Pancreas (tissue), 10 donors: ENCODE measurements at regions not wholly inside any gene's neighbourhood (a gene's known extent, or its start where the extent isn't known, plus 50 kb on each side); places are given as distances from the start of the nearest gene placed in this dataset.

Experiments
- ATAC-seq, 4 donors: fragments of 200-7000 bp; cut with Tn5 transposase; one replicate each; pipeline versions ENCODE4 v1.8.0 to v1.9.1; 2020; ENCODE audit warnings: mild to moderate bottlenecking in 4 of 4, moderate library complexity in 4 of 4
- DNase-seq, 6 donors: peaks; one replicate each; pipeline ENCODE4 v3.0.0-alpha.2; 2020
- FAIRE-seq: peaks from 2 replicates; lab custom pipeline; 2012; peaks lifted over from hg19 to GRCh38; lab: Jason Lieb, UNC
- H3K27ac ChIP-seq, 4 donors: fragments of 200-600 bp; sonication (generic); 1 replicate in 3 of 4; 2 replicates in 1 of 4; pipeline versions ENCODE4 v1.5.0 to v1.8.0; 2020
- H3K27me3 ChIP-seq, 4 donors: fragments of 200-600 bp; one replicate each; pipeline ENCODE4 v1.8.0; 2021
- H3K36me3 ChIP-seq, 3 donors: fragments of 200-600 bp; sonication (generic) in 1 of 3; one replicate each; pipeline versions ENCODE4 v1.5.0 to v1.8.0; 2020 to 2021
- H3K4me1 ChIP-seq, 3 donors: fragments of 200-600 bp; one replicate each; pipeline ENCODE4 v1.8.0; 2021
- H3K4me3 ChIP-seq, 4 donors: fragments of 200-600 bp; sonication (generic) in 2 of 4; one replicate each; pipeline versions ENCODE4 v1.5.0 to v1.8.0; 2020 to 2021
- H3K9me3 ChIP-seq, 4 donors: fragments of 200-600 bp; one replicate each; pipeline ENCODE4 v1.8.0; 2021
- WGBS, 2 donors: extraction: QIAGEN DNeasy Blood & Tissue Kit; methylation state at CpG; one replicate each; pipeline ENCODE4 v1.1.7; 2013; 5-methylcytosine and 5-hydroxymethylcytosine counted together
- intact Hi-C, 3 donors: fragments of 100-400 bp; cut with DNase I; formaldehyde crosslinking; loops; one replicate each; pipeline versions ENCODE4 v1.11.1 to v1.14.2; 2022
- TF ChIP-seq, protein P1 (sequence below), 4 donors: fragments of 200-600 bp; sonication (generic) in 3 of 4; IDR thresholded peaks; one replicate each; pipeline versions ENCODE4 v1.5.0 to v1.8.0; 2021; ENCODE audit warnings: antibody characterized with exemption in 4 of 4
- donor health status: healthy with polysubstance abuse.
- donor health status: DM: no; HTN: no; CAD: no; lungs with moderate emphysema.
- donor health status: DM: no; HTN: no; CAD: no.
- donor health status: control.
- donor health status: control.
- donor health status: Bipolar disorder and iron deficiency.
- donor health status: DM: yes; HTN: yes; CAD: no.
- donor health status: DM: no; HTN: no; CAD: no.
- donor health status: DM: no; HTN: no; CAD: no.
- donor health status: DM: yes; HTN: yes; CAD: no.

DNA sequence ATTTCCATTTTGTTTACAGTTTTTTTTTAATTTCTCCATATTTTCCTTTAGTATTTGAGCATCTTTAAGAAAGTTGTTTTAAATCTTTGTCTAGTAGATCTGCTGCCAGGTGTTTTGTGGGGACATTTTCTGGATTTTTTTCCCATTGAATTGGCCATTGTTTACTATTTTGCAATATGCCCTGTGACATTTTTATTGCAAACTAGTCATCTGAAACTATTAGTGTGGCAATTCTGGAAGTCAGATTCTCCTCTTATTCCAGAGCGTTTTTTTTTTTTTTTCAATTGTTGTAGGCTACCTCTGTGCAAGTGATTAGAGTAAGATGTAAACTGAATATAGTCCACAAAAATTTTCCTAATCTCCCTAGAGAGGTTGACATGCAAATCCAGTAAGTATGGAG is 334.2 kb downstream of the PYDC2 start:
- intact Hi-C loops: no loop called here
- FAIRE-seq (no peak), ATAC-seq (no peak)

DNA sequence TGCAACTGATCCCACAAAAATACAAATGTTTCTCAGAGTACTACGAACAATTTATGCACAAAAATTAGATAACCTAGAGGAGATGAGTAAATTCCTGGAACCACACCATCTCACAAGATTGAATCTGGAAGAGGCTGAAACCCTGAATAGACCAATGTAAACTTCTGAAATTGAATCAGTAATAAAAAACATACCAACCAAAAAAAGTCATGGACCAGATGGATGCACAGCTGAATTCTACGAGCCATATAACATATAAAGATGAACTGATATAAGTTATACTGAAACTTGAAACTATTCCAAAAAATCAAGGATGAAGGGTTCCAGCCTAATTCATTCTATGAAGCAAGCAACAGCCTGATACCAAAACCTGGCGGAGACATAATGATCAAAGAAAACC is 336.3 kb downstream of the PYDC2 start:
- no peak overlapping the region for H3K4me3 ChIP-seq

More for the DNA sequence above, 334.2 kb downstream of the PYDC2 start:
- Histone ChIP-seq H3K4me1 (no peaks in the 10 kb centered on the region), H3K4me3 (no peak overlapping the region), H3K27ac (no peak overlapping the region), H3K36me3 (no peaks in the 10 kb centered on the region), H3K9me3 (no peaks in the 10 kb centered on the region), H3K27me3 (no peaks in the 10 kb centered on the region)
- WGBS, 2 donors: 50 to 64% methylated on average over 1 of the region's 1 CpG
- DNase-seq: no peak
- TF ChIP-seq, protein P1, sequence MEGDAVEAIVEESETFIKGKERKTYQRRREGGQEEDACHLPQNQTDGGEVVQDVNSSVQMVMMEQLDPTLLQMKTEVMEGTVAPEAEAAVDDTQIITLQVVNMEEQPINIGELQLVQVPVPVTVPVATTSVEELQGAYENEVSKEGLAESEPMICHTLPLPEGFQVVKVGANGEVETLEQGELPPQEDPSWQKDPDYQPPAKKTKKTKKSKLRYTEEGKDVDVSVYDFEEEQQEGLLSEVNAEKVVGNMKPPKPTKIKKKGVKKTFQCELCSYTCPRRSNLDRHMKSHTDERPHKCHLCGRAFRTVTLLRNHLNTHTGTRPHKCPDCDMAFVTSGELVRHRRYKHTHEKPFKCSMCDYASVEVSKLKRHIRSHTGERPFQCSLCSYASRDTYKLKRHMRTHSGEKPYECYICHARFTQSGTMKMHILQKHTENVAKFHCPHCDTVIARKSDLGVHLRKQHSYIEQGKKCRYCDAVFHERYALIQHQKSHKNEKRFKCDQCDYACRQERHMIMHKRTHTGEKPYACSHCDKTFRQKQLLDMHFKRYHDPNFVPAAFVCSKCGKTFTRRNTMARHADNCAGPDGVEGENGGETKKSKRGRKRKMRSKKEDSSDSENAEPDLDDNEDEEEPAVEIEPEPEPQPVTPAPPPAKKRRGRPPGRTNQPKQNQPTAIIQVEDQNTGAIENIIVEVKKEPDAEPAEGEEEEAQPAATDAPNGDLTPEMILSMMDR (IDR thresholded peaks at IDR 0.05): no peak

DNA sequence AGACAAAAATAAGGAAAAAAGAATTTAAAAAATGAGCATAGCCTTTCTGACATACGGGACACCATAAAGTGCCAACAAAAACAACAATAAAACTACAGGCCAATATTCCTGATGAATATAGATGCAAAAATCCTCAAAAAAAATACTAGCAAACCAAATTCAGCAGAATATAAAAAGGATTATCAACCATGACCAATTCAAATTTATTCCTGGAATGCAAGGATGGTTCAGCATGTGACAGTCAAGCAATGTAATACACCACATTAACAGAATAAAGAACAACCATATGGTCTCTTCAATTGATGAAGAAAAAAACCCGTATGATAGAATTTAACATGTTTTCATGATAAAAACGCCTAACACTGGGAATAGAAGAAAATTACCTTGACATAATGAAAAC is 341.7 kb downstream of the PYDC2 start:
- FAIRE-seq: no peak

More for the DNA sequence above, 336.3 kb downstream of the PYDC2 start:
- intact Hi-C loops: no loop called here
- TF ChIP-seq, protein P1 (IDR thresholded peaks at IDR 0.05): no peak
- no peak overlapping the region for H3K27ac ChIP-seq
- no peak for ATAC-seq
- H3K36me3 ChIP-seq: no peaks in the 10 kb centered on the region
- no peaks in the 10 kb centered on the region for H3K27me3 ChIP-seq
- H3K9me3 ChIP-seq: no peaks in the 10 kb centered on the region
- DNase-seq: no peak
- FAIRE-seq: no peak
- no peaks in the 10 kb centered on the region for H3K4me1 ChIP-seq
- 77 to 85% methylated on average over 3 of the region's 3 CpGs for WGBS, 2 donors

DNA sequence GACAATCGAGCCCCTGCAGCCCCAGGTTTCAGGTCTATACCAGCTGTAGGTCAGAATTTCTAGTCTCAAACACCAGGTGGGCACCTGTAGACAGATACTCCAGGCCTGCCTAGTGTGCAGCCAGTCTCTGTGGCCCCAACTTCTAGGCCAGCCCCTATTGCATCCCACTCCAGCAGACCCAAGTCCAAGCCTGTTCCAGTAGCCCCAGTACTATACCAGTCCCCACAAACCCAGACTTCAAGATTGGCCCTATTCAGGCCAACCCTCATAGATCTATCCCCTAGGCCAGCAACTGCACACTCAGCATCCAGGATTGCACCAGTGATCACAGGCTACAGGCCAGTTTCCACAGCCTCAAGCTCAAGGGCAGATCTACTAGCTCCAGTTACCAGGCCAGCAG is 344.0 kb downstream of the PYDC2 start:
- H3K4me1 ChIP-seq: no peaks in the 10 kb centered on the region
- intact Hi-C loops: loop anchor here in 1 of 3 donors (10.0 kb wide), 1 partner anchor 390 kb away; no protein-coding TSS in a partner anchor
- H3K4me3 ChIP-seq: no peak overlapping the region
- ATAC-seq (no peak), FAIRE-seq (no peak), DNase-seq (no peak)
- 35 to 42% methylated on average over 1 of the region's 1 CpG for WGBS, 2 donors
- no peaks in the 10 kb centered on the region for H3K36me3 ChIP-seq
- no peaks in the 10 kb centered on the region for H3K27me3 ChIP-seq
- H3K27ac ChIP-seq: no peak overlapping the region
- no peaks in the 10 kb centered on the region for H3K9me3 ChIP-seq
- TF ChIP-seq, protein P1 (IDR thresholded peaks at IDR 0.05): no peak

More for the DNA sequence above, 341.7 kb downstream of the PYDC2 start:
- Histone ChIP-seq H3K27ac (no peak overlapping the region), H3K36me3 (no peaks in the 10 kb centered on the region), H3K4me3 (no peak overlapping the region), H3K27me3 (no peaks in the 10 kb centered on the region), H3K4me1 (no peaks in the 10 kb centered on the region), H3K9me3 (no peaks in the 10 kb centered on the region)
- intact Hi-C loops: loop anchor here in 1 of 3 donors (10.0 kb wide), 1 partner anchor 388 kb away; no protein-coding TSS in a partner anchor
- DNase-seq: no peak
- TF ChIP-seq, protein P1 (IDR thresholded peaks at IDR 0.05): no peak
- no peak for ATAC-seq
- WGBS, 2 donors: 62 to 72% methylated on average over 3 of the region's 3 CpGs

DNA sequence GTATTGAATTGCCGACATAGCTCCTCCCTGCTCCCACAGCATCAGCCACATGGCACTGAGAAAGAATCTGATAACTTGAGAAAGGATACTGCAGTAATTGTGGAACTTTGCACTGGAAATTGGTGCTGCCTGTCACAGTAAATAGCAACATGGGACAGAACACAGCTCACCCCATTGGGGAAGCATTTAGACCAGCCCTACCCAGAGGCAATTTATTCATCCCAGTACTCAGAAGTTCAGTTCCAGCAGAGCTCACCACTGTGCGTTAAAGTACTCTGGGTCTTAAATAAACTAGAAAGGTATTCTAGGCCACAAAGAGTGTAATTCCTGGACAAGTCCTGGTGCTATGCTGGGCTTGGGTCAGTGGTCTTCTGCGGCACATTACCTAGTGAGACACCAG is 347.1 kb downstream of the PYDC2 start:
- Histone ChIP-seq H3K27ac (no peak overlapping the region), H3K4me1 (no peaks in the 10 kb centered on the region), H3K27me3 (no peaks in the 10 kb centered on the region), H3K36me3 (no peaks in the 10 kb centered on the region), H3K4me3 (no peak overlapping the region), H3K9me3 (no peaks in the 10 kb centered on the region)
- ATAC-seq (no peak), FAIRE-seq (no peak), DNase-seq (no peak)
- intact Hi-C loops: loop anchor here in 1 of 3 donors (10.0 kb wide), 1 partner anchor 393 kb away; no protein-coding TSS in a partner anchor
- 89 to 91% methylated on average over 3 of the region's 3 CpGs for WGBS, 2 donors
- TF ChIP-seq, protein P1 (IDR thresholded peaks at IDR 0.05): no peak
